Transverse colon (tissue), 4 donors: ENCODE measurements at regions not wholly inside any gene's neighbourhood (a gene's known extent, or its start where the extent isn't known, plus 50 kb on each side); places are given as distances from the start of the nearest gene placed in this dataset.

Source experiments
- DNase-seq: peaks from one replicate; pipeline ENCODE4 v3.0.0-alpha.2; 2019
- H3K27ac ChIP-seq, 4 donors: fragments of 200-600 bp; sonication (generic); 2 replicates each; pipeline ENCODE4 v1.5.1; 2016 to 2018; ENCODE audit warnings: inconsistent platforms in 4 of 4
- H3K27me3 ChIP-seq: fragments of 200-600 bp; sonication (generic); 2 replicates; pipeline ENCODE4 v1.5.1; 2017; ENCODE audit warnings: inconsistent platforms
- H3K36me3 ChIP-seq, 4 donors: fragments of 200-600 bp; sonication (generic); 2 replicates each; pipeline ENCODE4 v1.5.1; 2017 to 2019; ENCODE audit warnings: inconsistent platforms in 4 of 4
- H3K4me1 ChIP-seq, 4 donors: fragments of 200-600 bp; sonication (generic); 2 replicates each; pipeline ENCODE4 v1.5.1; 2017 to 2020; ENCODE audit warnings: inconsistent platforms in 4 of 4
- H3K4me3 ChIP-seq, 4 donors: fragments of 200-600 bp; sonication (generic); 1 replicate in 1 of 4; 2 replicates in 3 of 4; pipeline versions ENCODE4 v1.5.1 to v1.6.1; 2017 to 2019; ENCODE audit warnings: inconsistent platforms in 4 of 4
- H3K9me3 ChIP-seq, 2 donors: fragments of 200-600 bp; sonication (generic); 2 replicates each; pipeline ENCODE4 v1.5.1; 2017 to 2019; ENCODE audit warnings: inconsistent platforms in 2 of 2
- CTCF ChIP-seq, 5 experiments: fragments of 200-600 bp in 3 of 5; fragments of 450-650 bp in 2 of 5; sonication (generic) in 3 of 5; IDR thresholded peaks; 1 replicate in 2 of 5; 2 replicates in 3 of 5; pipeline ENCODE4 v1.5.1; 2016 to 2017; ENCODE audit warnings: antibody characterized with exemption in 5 of 5, inconsistent platforms in 3 of 5, mild to moderate bottlenecking in 2 of 5, moderate library complexity in 1 of 5
- EP300 ChIP-seq: sonication (generic); formaldehyde crosslinking; IDR thresholded peaks from one replicate; pipeline ENCODE4 v1.6.1; 2017; ENCODE audit warnings: antibody characterized with exemption, low read depth
- POLR2A ChIP-seq: fragments of 450-650 bp; IDR thresholded peaks from one replicate; pipeline ENCODE4 v1.6.1; 2016; ENCODE audit warnings: antibody characterized with exemption, mild to moderate bottlenecking, moderate library complexity
- POLR2AphosphoS5 ChIP-seq, 3 donors: sonication (generic); formaldehyde crosslinking; IDR thresholded peaks; one replicate each; pipeline ENCODE4 v1.6.1; 2016; ENCODE audit warnings: antibody characterized with exemption in 3 of 3
- WGBS, 2 donors: methylation state at CpG; one replicate each; pipeline ENCODE4 v1.1.5; 2018; ENCODE audit warnings: low coverage in 1 of 2; 5-methylcytosine and 5-hydroxymethylcytosine counted together
- in situ Hi-C, 4 donors: fragments of 200-750 bp; cut with MboI; loops; one replicate each; pipeline versions ENCODE4 v1.15.0 to v1.15.1; 2017; ENCODE audit warnings: low sequenced_read_pairs in 3 of 4, low pct_ligation_motif_present in 1 of 4, low pct_unique_long_range_greater_than_20kb in 1 of 4
- intact Hi-C: fragments of 100-400 bp; cut with DNase I; formaldehyde crosslinking; loops from one replicate; pipeline ENCODE4 v1.15.1; 2023; ENCODE audit warnings: low total_unique reads

- H3K36me3 ChIP-seq, result no peaks in the 10 kb centered on the region
- no peaks in the 10 kb centered on the region for H3K4me1 ChIP-seq
- WGBS, 2 donors, result 71 to 84% methylated on average over 7 to 11 of the region's 11 CpGs
- no peak overlapping the region for H3K27ac ChIP-seq
- no peak for TF ChIP-seq EP300
- TF ChIP-seq POLR2AphosphoS5 (IDR thresholded peaks at IDR 0.05), result no peak
- TF ChIP-seq POLR2A, result no peak
- TF ChIP-seq CTCF (IDR thresholded peaks at IDR 0.05), result no peak
- intact Hi-C loops (no loop called here), in situ Hi-C loops (no loop called here)
- H3K27me3 ChIP-seq, result no peaks in the 10 kb centered on the region
- no peak overlapping the region for H3K4me3 ChIP-seq
- no peak for DNase-seq
- no peaks in the 10 kb centered on the region for H3K9me3 ChIP-seq
These were observed 75.5 kb upstream of the HS6ST1 start for GRCh38 chr2:128394007-128394730.

GRCh38 chr2:128395196-128395595 lies 76.5 kb upstream of the HS6ST1 start:
- intact Hi-C loops (loop anchor here (1.0 kb wide), 1 partner anchor 28 kb away; no protein-coding TSS in a partner anchor), in situ Hi-C loops (no loop called here)
- Histone ChIP-seq H3K9me3 (no peaks in the 10 kb centered on the region), H3K4me3 (no peak overlapping the region), H3K27me3 (no peaks in the 10 kb centered on the region), H3K27ac (no peak overlapping the region), H3K4me1 (no peaks in the 10 kb centered on the region), H3K36me3 (no peaks in the 10 kb centered on the region)
- TF ChIP-seq EP300 (no peak), POLR2AphosphoS5 (IDR thresholded peaks at IDR 0.05) (no peak)
- no peak for DNase-seq
- WGBS, 2 donors, result 89 to 92% methylated on average over 4 to 10 of the region's 10 CpGs

- Histone ChIP-seq H3K4me1 (no peaks in the 10 kb centered on the region), H3K9me3 (no peaks in the 10 kb centered on the region), H3K27ac (no peak overlapping the region), H3K36me3 (no peaks in the 10 kb centered on the region), H3K4me3 (no peak overlapping the region), H3K27me3 (no peaks in the 10 kb centered on the region)
- intact Hi-C loops (loop anchor here (1.0 kb wide), 1 partner anchor 29 kb away; no protein-coding TSS in a partner anchor), in situ Hi-C loops (no loop called here)
- TF ChIP-seq CTCF (IDR thresholded peaks at IDR 0.05) (no peak), POLR2A (no peak), EP300 (no peak), POLR2AphosphoS5 (IDR thresholded peaks at IDR 0.05) (no peak)
- 65 to 68% methylated on average over 8 to 15 of the region's 15 CpGs for WGBS, 2 donors
- peak; percentile 5 for DNase-seq
These were observed 77.2 kb upstream of the HS6ST1 start for GRCh38 chr2:128395640-128396499.

GRCh38 chr2:128396500-128396891 lies 77.8 kb upstream of the HS6ST1 start:
- TF ChIP-seq EP300, result no peak
- no peak for TF ChIP-seq CTCF (IDR thresholded peaks at IDR 0.05)
- TF ChIP-seq POLR2A, result no peak
- TF ChIP-seq POLR2AphosphoS5 (IDR thresholded peaks at IDR 0.05), result no peak
- Histone ChIP-seq H3K27me3 (no peaks in the 10 kb centered on the region), H3K36me3 (no peaks in the 10 kb centered on the region), H3K4me3 (no peak overlapping the region), H3K4me1 (no peaks in the 10 kb centered on the region), H3K27ac (no peak overlapping the region), H3K9me3 (no peaks in the 10 kb centered on the region)
- in situ Hi-C loops, result no loop called here
- intact Hi-C loops, result no loop called here
- 67 to 75% methylated on average over 1 to 7 of the region's 7 CpGs for WGBS, 2 donors
- peak; percentile 4 for DNase-seq
